ENCODE measurements at regions not wholly inside any gene's neighbourhood (a gene's known extent, or its start where the extent isn't known, plus 50 kb on each side); places are given as distances from the start of the nearest gene placed in this dataset.

DNA sequence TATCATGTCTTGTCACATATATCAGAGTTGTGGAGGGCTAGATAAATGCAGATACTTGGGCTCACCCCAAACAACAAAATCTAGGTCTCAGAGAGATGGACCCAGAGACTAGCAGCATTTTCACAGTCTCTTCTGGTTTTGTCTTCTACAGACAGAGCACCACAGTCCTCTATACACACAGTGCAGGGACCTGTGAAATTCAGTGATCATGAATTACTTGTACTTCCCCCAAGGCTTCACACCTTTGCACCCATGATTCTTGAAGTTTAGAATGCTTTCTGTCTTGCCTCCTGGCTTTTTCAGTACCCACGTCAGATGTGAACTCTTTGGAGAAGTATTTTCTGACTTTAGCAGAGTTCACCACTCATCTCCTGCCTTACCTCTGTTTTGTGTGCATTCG is 371.5 kb upstream of the PRR16 start:
- intact Hi-C loops (cut with micrococcal nuclease), result no loop called here
- POLR2A ChIA-PET (ENCODE audit: partially characterized antibody), result no interaction called here
- H3K9me3 ChIP-seq (ENCODE audit: control insufficient read depth in 1 of 2, low read length in 2 of 2), result no peaks in the 10 kb centered on the region
- no peaks in the 10 kb centered on the region for H3K4me1 ChIP-seq (ENCODE audit: insufficient read depth, low read length)
- no peak overlapping the region for H3K4me3 Mint-ChIP-seq
- H3K27me3 ChIP-seq (ENCODE audit: insufficient read depth, low read length), result no peaks in the 10 kb centered on the region
- peaks cover 0 to 2% (median 0%) of the 10 kb centered on the region in 4 donors for H3K4me1 Mint-ChIP-seq
- H3K9me3 Mint-ChIP-seq, result peaks cover 0 to 4% (median under 1%) of the 10 kb centered on the region in 8 donors
- no peak for DNase-seq
- no peaks in the 10 kb centered on the region for H3K36me3 ChIP-seq (ENCODE audit: insufficient read depth, low read length)
- H3K4me3 ChIP-seq (ENCODE audit: low read length in 2 of 2), result no peak overlapping the region
- no peaks in the 10 kb centered on the region for H3K36me3 Mint-ChIP-seq
- H3K27ac ChIP-seq (ENCODE audit: low read depth, low read length), result no peak overlapping the region
- CTCF ChIA-PET (ENCODE audit: partially characterized antibody), result no interaction called here
- no peak overlapping the region for H3K27ac Mint-ChIP-seq
- H3K27me3 Mint-ChIP-seq, result peaks cover 0 to 1% of the 10 kb centered on the region in 2 donors

DNA sequence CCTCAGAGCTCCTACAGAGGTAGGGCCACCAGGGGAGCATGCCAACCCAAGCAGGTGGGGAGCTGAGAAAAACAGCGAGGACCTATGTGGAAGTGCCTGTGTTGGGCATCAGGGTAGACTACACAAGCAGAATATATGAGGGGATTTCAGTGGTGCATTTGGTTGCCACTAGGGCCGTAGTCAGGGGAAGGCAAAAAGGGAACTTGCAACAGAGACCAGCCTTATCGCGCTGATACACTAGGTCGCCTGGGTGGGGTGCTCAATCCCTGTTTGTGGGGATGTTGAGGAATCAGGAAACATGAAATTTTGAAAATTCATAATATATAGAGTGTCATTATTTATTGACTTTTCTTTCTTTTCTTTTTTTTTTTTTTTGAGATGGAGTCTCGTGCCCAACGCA is 370.9 kb upstream of the PRR16 start:
- DNase-seq, result no peak
- H3K4me3 Mint-ChIP-seq, result no peak overlapping the region
- Histone ChIP-seq H3K4me1 (ENCODE audit: insufficient read depth, low read length) (no peaks in the 10 kb centered on the region), H3K27ac (ENCODE audit: low read depth, low read length) (no peak overlapping the region), H3K36me3 (ENCODE audit: insufficient read depth, low read length) (no peaks in the 10 kb centered on the region), H3K4me3 (ENCODE audit: low read length in 2 of 2) (no peak overlapping the region), H3K27me3 (ENCODE audit: insufficient read depth, low read length) (no peaks in the 10 kb centered on the region), H3K9me3 (ENCODE audit: control insufficient read depth in 1 of 2, low read length in 2 of 2) (no peaks in the 10 kb centered on the region)
- H3K9me3 Mint-ChIP-seq, result peaks cover 0 to 4% (median under 1%) of the 10 kb centered on the region in 8 donors
- intact Hi-C loops (cut with micrococcal nuclease), result no loop called here
- no peaks in the 10 kb centered on the region for H3K36me3 Mint-ChIP-seq
- H3K27me3 Mint-ChIP-seq, result peaks cover 0 to 1% of the 10 kb centered on the region in 2 donors
- peaks cover 0 to 2% (median 0%) of the 10 kb centered on the region in 4 donors for H3K4me1 Mint-ChIP-seq
- no peak overlapping the region for H3K27ac Mint-ChIP-seq
- ChIA-PET POLR2A (ENCODE audit: partially characterized antibody) (no interaction called here), CTCF (ENCODE audit: partially characterized antibody) (no interaction called here)

DNA sequence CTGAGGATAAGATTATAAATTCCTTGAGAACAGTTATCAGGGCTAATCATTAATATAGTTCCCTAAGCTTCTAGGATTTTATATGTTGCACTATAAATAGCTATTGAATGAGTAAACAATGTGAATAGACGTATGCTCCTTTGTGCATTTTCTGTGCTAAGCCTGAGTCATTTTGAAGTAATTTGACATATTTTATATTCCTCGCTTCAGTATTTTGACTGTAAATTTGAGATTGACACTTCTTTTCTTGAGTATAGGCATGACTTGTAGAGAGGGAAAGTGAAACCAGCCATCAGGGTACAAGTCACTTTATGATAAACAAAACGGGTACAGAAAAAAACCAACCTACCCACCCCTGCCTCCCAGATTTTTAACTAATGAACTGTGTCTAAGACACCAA is 367.7 kb upstream of the PRR16 start:
- Mint-ChIP-seq H3K27me3 (no peaks in the 10 kb centered on the region), H3K9me3 (peaks cover 0 to 3% (median 0%) of the 10 kb centered on the region in 8 donors), H3K36me3 (no peaks in the 10 kb centered on the region), H3K4me1 (no peaks in the 10 kb centered on the region), H3K4me3 (no peak overlapping the region), H3K27ac (no peak overlapping the region)
- Histone ChIP-seq H3K4me1 (ENCODE audit: insufficient read depth, low read length) (no peaks in the 10 kb centered on the region), H3K27me3 (ENCODE audit: insufficient read depth, low read length) (no peaks in the 10 kb centered on the region), H3K9me3 (ENCODE audit: control insufficient read depth in 1 of 2, low read length in 2 of 2) (no peaks in the 10 kb centered on the region), H3K4me3 (ENCODE audit: low read length in 2 of 2) (no peak overlapping the region), H3K27ac (ENCODE audit: low read depth, low read length) (no peak overlapping the region), H3K36me3 (ENCODE audit: insufficient read depth, low read length) (no peaks in the 10 kb centered on the region)
- POLR2A ChIA-PET (ENCODE audit: partially characterized antibody), result no interaction called here
- CTCF ChIA-PET (ENCODE audit: partially characterized antibody), result no interaction called here
- DNase-seq, result no peak
- intact Hi-C loops (cut with micrococcal nuclease), result no loop called here

DNA sequence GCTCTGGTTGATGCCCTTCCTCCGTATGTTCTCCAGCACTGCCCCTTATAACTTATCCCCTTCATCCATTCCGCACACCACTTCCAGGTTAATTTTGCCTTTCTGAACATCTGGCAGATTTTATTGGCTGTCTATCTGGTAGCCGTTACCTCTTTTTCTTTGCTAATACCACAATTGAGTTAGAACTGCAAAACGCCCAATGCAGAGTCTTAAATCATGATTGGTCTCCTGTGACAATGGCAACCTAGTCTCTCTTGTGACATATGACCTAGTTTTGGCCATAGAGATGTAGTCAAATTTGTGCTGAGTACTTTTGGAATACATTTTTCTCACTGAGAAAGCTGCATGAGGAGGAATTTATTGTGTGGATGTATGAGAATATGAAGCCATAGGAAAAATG is 365.7 kb upstream of the PRR16 start:
- Histone ChIP-seq H3K36me3 (ENCODE audit: insufficient read depth, low read length) (no peaks in the 10 kb centered on the region), H3K9me3 (ENCODE audit: control insufficient read depth in 1 of 2, low read length in 2 of 2) (no peaks in the 10 kb centered on the region), H3K27me3 (ENCODE audit: insufficient read depth, low read length) (no peaks in the 10 kb centered on the region), H3K27ac (ENCODE audit: low read depth, low read length) (no peak overlapping the region), H3K4me1 (ENCODE audit: insufficient read depth, low read length) (no peaks in the 10 kb centered on the region), H3K4me3 (ENCODE audit: low read length in 2 of 2) (no peak overlapping the region)
- H3K9me3 Mint-ChIP-seq, result peaks cover 0 to 2% (median 0%) of the 10 kb centered on the region in 8 donors
- intact Hi-C loops (cut with micrococcal nuclease), result no loop called here
- DNase-seq, result no peak
- ChIA-PET CTCF (ENCODE audit: partially characterized antibody) (no interaction called here), POLR2A (ENCODE audit: partially characterized antibody) (no interaction called here)
- no peaks in the 10 kb centered on the region for H3K36me3 Mint-ChIP-seq
- no peaks in the 10 kb centered on the region for H3K4me1 Mint-ChIP-seq
- H3K27me3 Mint-ChIP-seq, result no peaks in the 10 kb centered on the region
- H3K4me3 Mint-ChIP-seq, result no peak overlapping the region
- H3K27ac Mint-ChIP-seq, result no peak overlapping the region

GRCh38 chr5:120098902-120099535 is 365.1 kb upstream of the PRR16 start:
- ChIA-PET CTCF (ENCODE audit: partially characterized antibody) (no interaction called here), POLR2A (ENCODE audit: partially characterized antibody) (no interaction called here)
- Mint-ChIP-seq H3K27ac (no peak overlapping the region), H3K4me3 (no peak overlapping the region), H3K36me3 (no peaks in the 10 kb centered on the region), H3K27me3 (no peaks in the 10 kb centered on the region), H3K4me1 (no peaks in the 10 kb centered on the region), H3K9me3 (no peaks in the 10 kb centered on the region)
- no peak for DNase-seq
- no peak overlapping the region for H3K4me3 ChIP-seq (ENCODE audit: low read length in 2 of 2)
- intact Hi-C loops (cut with micrococcal nuclease), result no loop called here
- no peaks in the 10 kb centered on the region for H3K27me3 ChIP-seq (ENCODE audit: insufficient read depth, low read length)
- H3K9me3 ChIP-seq (ENCODE audit: control insufficient read depth in 1 of 2, low read length in 2 of 2), result no peaks in the 10 kb centered on the region
- no peak overlapping the region for H3K27ac ChIP-seq (ENCODE audit: low read depth, low read length)
- no peaks in the 10 kb centered on the region for H3K4me1 ChIP-seq (ENCODE audit: insufficient read depth, low read length)
- no peaks in the 10 kb centered on the region for H3K36me3 ChIP-seq (ENCODE audit: insufficient read depth, low read length)

- no peaks in the 10 kb centered on the region for H3K27me3 ChIP-seq (ENCODE audit: insufficient read depth, low read length)
- no peaks in the 10 kb centered on the region for H3K36me3 Mint-ChIP-seq
- no peaks in the 10 kb centered on the region for H3K27me3 Mint-ChIP-seq
- POLR2A ChIA-PET (ENCODE audit: partially characterized antibody), result no interaction called here
- H3K9me3 ChIP-seq (ENCODE audit: control insufficient read depth in 1 of 2, low read length in 2 of 2), result no peaks in the 10 kb centered on the region
- H3K4me3 Mint-ChIP-seq, result no peak overlapping the region
- H3K27ac Mint-ChIP-seq, result no peak overlapping the region
- no peak overlapping the region for H3K4me3 ChIP-seq (ENCODE audit: low read length in 2 of 2)
- H3K27ac ChIP-seq (ENCODE audit: low read depth, low read length), result no peak overlapping the region
- no peak for DNase-seq
- peaks cover 0 to 4% (median 0%) of the 10 kb centered on the region in 8 donors for H3K9me3 Mint-ChIP-seq
- no peaks in the 10 kb centered on the region for H3K4me1 ChIP-seq (ENCODE audit: insufficient read depth, low read length)
- H3K36me3 ChIP-seq (ENCODE audit: insufficient read depth, low read length), result no peaks in the 10 kb centered on the region
- CTCF ChIA-PET (ENCODE audit: partially characterized antibody), result no interaction called here
- H3K4me1 Mint-ChIP-seq, result no peaks in the 10 kb centered on the region
- intact Hi-C loops (cut with micrococcal nuclease), result no loop called here
These were observed 362.3 kb upstream of the PRR16 start for GRCh38 chr5:120101771-120102170.

DNA sequence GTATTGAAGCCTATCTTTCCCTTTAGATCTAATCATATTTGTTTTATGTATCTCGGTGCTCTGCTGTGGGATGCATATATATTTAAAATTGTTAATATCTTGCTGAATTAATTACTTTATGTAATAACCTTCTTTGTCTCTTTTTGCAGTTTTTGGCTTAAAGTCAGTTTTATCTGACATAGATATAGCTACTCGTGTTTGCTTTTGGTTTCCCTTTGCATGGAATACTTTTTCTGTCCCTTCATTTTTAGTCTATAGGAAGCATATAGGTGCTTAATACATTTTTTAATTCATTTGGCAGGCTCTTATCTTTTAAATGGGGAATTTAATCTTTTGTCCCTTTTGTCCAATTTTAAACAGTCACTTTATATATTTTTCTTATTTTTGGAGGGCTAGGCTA is 360.6 kb upstream of the PRR16 start:
- no peak overlapping the region for H3K4me3 ChIP-seq (ENCODE audit: low read length in 2 of 2)

More for the DNA sequence above, 360.6 kb upstream of the PRR16 start:
- no peaks in the 10 kb centered on the region for H3K27me3 ChIP-seq (ENCODE audit: insufficient read depth, low read length)
- no peaks in the 10 kb centered on the region for H3K36me3 ChIP-seq (ENCODE audit: insufficient read depth, low read length)
- H3K27ac Mint-ChIP-seq, result no peak overlapping the region
- H3K4me1 ChIP-seq (ENCODE audit: insufficient read depth, low read length), result no peaks in the 10 kb centered on the region
- CTCF ChIA-PET (ENCODE audit: partially characterized antibody), result no interaction called here
- H3K4me1 Mint-ChIP-seq, result no peaks in the 10 kb centered on the region
- POLR2A ChIA-PET (ENCODE audit: partially characterized antibody), result no interaction called here
- H3K4me3 Mint-ChIP-seq, result no peak overlapping the region
- no peaks in the 10 kb centered on the region for H3K36me3 Mint-ChIP-seq
- intact Hi-C loops (cut with micrococcal nuclease), result no loop called here
- no peak for DNase-seq
- H3K27ac ChIP-seq (ENCODE audit: low read depth, low read length), result no peak overlapping the region
- H3K27me3 Mint-ChIP-seq, result no peaks in the 10 kb centered on the region
- H3K9me3 ChIP-seq (ENCODE audit: control insufficient read depth in 1 of 2, low read length in 2 of 2), result no peaks in the 10 kb centered on the region
- H3K9me3 Mint-ChIP-seq, result peaks cover 0 to 4% (median 0%) of the 10 kb centered on the region in 8 donors
